ENCODE measurements at regions not wholly inside any gene's neighbourhood (a gene's known extent, or its start where the extent isn't known, plus 50 kb on each side); places are given as distances from the start of the nearest gene placed in this dataset.

GRCh38 chr18:59822612-59823550 is 76.9 kb upstream of the PMAIP1 start:
- TF ChIP-seq POLR2A (IDR thresholded peaks at IDR 0.05) (no peak), CTCF (IDR thresholded peaks at IDR 0.05) (no peak)
